IMR-90 (cell line): ENCODE measurements at regions not wholly inside any gene's neighbourhood (a gene's known extent, or its start where the extent isn't known, plus 50 kb on each side); places are given as distances from the start of the nearest gene placed in this dataset.

Experiments used
- ATAC-seq: fragments of 200-7000 bp; cut with Tn5 transposase; 2 replicates; pipeline ENCODE4 v1.9.1; 2020; ENCODE audit warnings: low read depth, mild to moderate bottlenecking, moderate library complexity
- BruUV-seq: library from RNA; stranded (reverse); fragments of 400-500 nt; replicated peaks from 2 replicates; lab custom pipeline; 2021; lab: Mats Ljungman, UMichigan
- CTCF ChIA-PET: fragments of 300-600 bp; formaldehyde crosslinking; extraction: SDS; loops from one replicate; lab custom pipeline; 2021; ENCODE audit warnings: antibody characterized with exemption; lab: Yijun Ruan, JAX
- POLR2A ChIA-PET: fragments of 300-600 bp; sonication (Branson Sonifier 250); formaldehyde crosslinking; loops from one replicate; lab custom pipeline; 2022; ENCODE audit warnings: antibody characterized with exemption; ENCODE audit not compliant: unreplicated experiment; lab: Charles Lee
- DNase-seq: peaks from one replicate; pipeline ENCODE4 v3.0.0; 2013
- H2AFZ ChIP-seq: replicated peaks from 2 replicates; pipeline ENCODE3; 2013; ENCODE audit warnings: low read length, mild to moderate bottlenecking; ENCODE audit not compliant: poor library complexity
- H2AK5ac ChIP-seq: 2 replicates; pipeline ENCODE4 v1.6.1; 2013; ENCODE audit warnings: low read depth, low read length, inconsistent platforms
- H2AK9ac ChIP-seq: replicated peaks from 2 replicates; pipeline ENCODE3; 2013; ENCODE audit warnings: mild to moderate bottlenecking, low read depth, low read length, moderate library complexity; ENCODE audit not compliant: poor library complexity
- H2BK120ac ChIP-seq: 2 replicates; pipeline ENCODE4 v1.6.1; 2013; ENCODE audit warnings: low read depth, low read length, inconsistent platforms
- H2BK15ac ChIP-seq: 3 replicates; pipeline ENCODE4 v1.6.1; 2013; ENCODE audit warnings: low read depth, low read length, inconsistent platforms
- H2BK20ac ChIP-seq: 2 replicates; pipeline ENCODE4 v1.6.1; 2013; ENCODE audit warnings: low read depth, mild to moderate bottlenecking, inconsistent platforms, low read length, moderate library complexity
- H2BK5ac ChIP-seq: 2 replicates; pipeline ENCODE4 v1.6.1; 2013; ENCODE audit warnings: mild to moderate bottlenecking, low read depth, low read length, inconsistent platforms; ENCODE audit not compliant: poor library complexity, severe bottlenecking
- H3K14ac ChIP-seq: replicated peaks from 2 replicates; pipeline ENCODE4 v1.6.1; 2013; ENCODE audit warnings: low read depth, low read length, inconsistent platforms
- H3K18ac ChIP-seq: 2 replicates; pipeline ENCODE4 v1.6.1; 2013; ENCODE audit warnings: low read depth, low read length, control low read depth
- H3K23ac ChIP-seq: 2 replicates; pipeline ENCODE4 v1.6.1; 2013; ENCODE audit warnings: low read depth, low read length, inconsistent platforms
- H3K27ac ChIP-seq: 2 replicates; pipeline ENCODE4 v1.5.1; 2013; ENCODE audit warnings: mild to moderate bottlenecking, control low read depth, low read length; ENCODE audit not compliant: insufficient read depth
- H3K27me3 ChIP-seq: 2 replicates; pipeline ENCODE4 v1.6.1; 2013; ENCODE audit warnings: low read length; ENCODE audit not compliant: control insufficient read depth, insufficient read depth
- H3K36me3 ChIP-seq: 2 replicates; pipeline ENCODE4 v1.6.1; 2013; ENCODE audit warnings: low read length, mixed read lengths; ENCODE audit not compliant: control insufficient read depth, insufficient read depth
- H3K4ac ChIP-seq: 2 replicates; pipeline ENCODE4 v1.6.1; 2013; ENCODE audit warnings: low read depth, low read length, inconsistent platforms
- H3K4me1 ChIP-seq: 2 replicates; pipeline ENCODE4 v1.6.1; 2013; ENCODE audit warnings: low read length, mixed read lengths; ENCODE audit not compliant: control insufficient read depth, insufficient read depth
- H3K4me2 ChIP-seq: 2 replicates; pipeline ENCODE4 v1.6.1; 2013; ENCODE audit warnings: low read depth, mild to moderate bottlenecking, control low read depth, low read length, moderate library complexity
- H3K4me3 ChIP-seq: 2 replicates; pipeline ENCODE4 v1.5.1; 2013; ENCODE audit warnings: low read depth, mild to moderate bottlenecking, control low read depth, low read length, moderate library complexity; ENCODE audit not compliant: insufficient read depth
- H3K56ac ChIP-seq: 2 replicates; pipeline ENCODE4 v1.6.1; 2013; ENCODE audit warnings: low read length, inconsistent platforms; ENCODE audit not compliant: insufficient read depth; ENCODE audit errors: extremely low read depth
- H3K79me1 ChIP-seq, 2 experiments: 2 replicates each; pipeline ENCODE4 v1.6.1; 2013; ENCODE audit warnings: low read length in 2 of 2, inconsistent platforms in 1 of 2, low read depth in 1 of 2
- H3K9ac ChIP-seq: 2 replicates; pipeline ENCODE4 v1.6.1; 2013; ENCODE audit warnings: low read depth, low read length, control low read depth
- H3K9me1 ChIP-seq: 2 replicates; pipeline ENCODE4 v1.6.1; 2013; ENCODE audit warnings: low read length, inconsistent platforms; ENCODE audit not compliant: insufficient read depth
- H3K9me3 ChIP-seq: 2 replicates; pipeline ENCODE4 v1.6.1; 2013; ENCODE audit warnings: low read length; ENCODE audit not compliant: control insufficient read depth, insufficient read depth
- H4K20me1 ChIP-seq: 2 replicates; pipeline ENCODE4 v1.6.1; 2013; ENCODE audit warnings: low read length, inconsistent platforms; ENCODE audit not compliant: insufficient read depth
- H4K5ac ChIP-seq: 2 replicates; pipeline ENCODE4 v1.6.1; 2013; ENCODE audit warnings: mild to moderate bottlenecking, low read depth, low read length, control low read depth
- H4K8ac ChIP-seq, 2 experiments: 2 replicates each; pipeline ENCODE4 v1.6.1; 2013; ENCODE audit warnings: low read depth in 2 of 2, low read length in 2 of 2, control low read depth in 1 of 2, inconsistent platforms in 1 of 2
- H4K91ac ChIP-seq: 2 replicates; pipeline ENCODE4 v1.6.1; 2013; ENCODE audit warnings: low read depth, low read length, inconsistent platforms; ENCODE audit not compliant: insufficient read depth
- BHLHE40 ChIP-seq: fragments of 150-350 bp; IDR thresholded peaks from 2 replicates; pipeline ENCODE4 v1.6.1; 2016; ENCODE audit warnings: mild to moderate bottlenecking, low read depth, low read length
- CEBPB ChIP-seq: IDR thresholded peaks from 2 replicates; pipeline ENCODE4 v1.6.1; 2012; ENCODE audit warnings: low read depth, low read length, improper control_type of control experiment
- CHD1 ChIP-seq: IDR thresholded peaks from 2 replicates; pipeline ENCODE4 v1.6.1; 2012; ENCODE audit warnings: low read depth, low read length, improper control_type of control experiment
- CTCF ChIP-seq: conservative IDR thresholded peaks from 2 replicates; pipeline ENCODE4 v1.5.1; 2012; ENCODE audit warnings: mild to moderate bottlenecking, low read depth, low read length, improper control_type of control experiment
- ELK1 ChIP-seq: fragments of 150-350 bp; IDR thresholded peaks from 2 replicates; pipeline ENCODE4 v1.6.1; 2016; ENCODE audit warnings: low read depth, mild to moderate bottlenecking, low read length, moderate library complexity, borderline replicate concordance
- FOS ChIP-seq: fragments of 150-350 bp; IDR thresholded peaks from 2 replicates; pipeline ENCODE4 v1.6.1; 2016; ENCODE audit warnings: low read depth, low read length
- MAFK ChIP-seq: IDR thresholded peaks from 2 replicates; pipeline ENCODE4 v1.6.1; 2012; ENCODE audit warnings: low read depth, low read length, improper control_type of control experiment
- MAZ ChIP-seq: IDR thresholded peaks from 2 replicates; pipeline ENCODE4 v1.6.1; 2012; ENCODE audit warnings: low read depth, mild to moderate bottlenecking, low read length, improper control_type of control experiment, moderate library complexity, borderline replicate concordance
- MXI1 ChIP-seq: IDR thresholded peaks from 2 replicates; pipeline ENCODE4 v1.6.1; 2012; ENCODE audit warnings: low read depth, mild to moderate bottlenecking, low read length, moderate library complexity, borderline replicate concordance
- NFE2L2 ChIP-seq: fragments of 150-350 bp; IDR thresholded peaks from 2 replicates; pipeline ENCODE4 v1.6.1; 2016; ENCODE audit warnings: low read depth, mild to moderate bottlenecking, low read length
- POLR2A ChIP-seq: IDR thresholded peaks from 2 replicates; pipeline ENCODE4 v1.6.1; 2012; ENCODE audit warnings: mild to moderate bottlenecking, low read depth, low read length
- RAD21 ChIP-seq: IDR thresholded peaks from 2 replicates; pipeline ENCODE4 v1.6.1; 2012; ENCODE audit warnings: low read length, improper control_type of control experiment
- RCOR1 ChIP-seq: IDR thresholded peaks from 2 replicates; pipeline ENCODE4 v1.6.1; 2012; ENCODE audit warnings: mild to moderate bottlenecking, low read length, improper control_type of control experiment; ENCODE audit not compliant: insufficient replicate concordance
- RFX5 ChIP-seq: IDR thresholded peaks from 2 replicates; pipeline ENCODE4 v1.8.0; 2012; ENCODE audit warnings: low read depth, mild to moderate bottlenecking, low read length, moderate library complexity
- SMC3 ChIP-seq: fragments of 150-350 bp; IDR thresholded peaks from 2 replicates; pipeline ENCODE4 v1.6.1; 2016; ENCODE audit warnings: low read depth, mild to moderate bottlenecking, antibody characterized with exemption, low read length, moderate library complexity
- WGBS, 2 experiments: methylation state at CpG; one replicate each; pipeline versions ENCODE4 v1.1.5 to v1.1.7; 2013; ENCODE audit warnings: missing lambda C conversion rate in 2 of 2; ENCODE audit not compliant: insufficient read length in 1 of 2; ENCODE audit errors: extremely low coverage in 2 of 2; 5-methylcytosine and 5-hydroxymethylcytosine counted together
- dilution Hi-C: fragments of 300-500 bp; cut with HindIII; formaldehyde crosslinking; loops from one replicate; pipeline ENCODE4 v1.14.3; 2018; ENCODE audit warnings: low sequenced_read_pairs; ENCODE audit not compliant: unreplicated experiment
- in situ Hi-C: fragments of 300-500 bp; cut with MboI; formaldehyde crosslinking; loops from 3 replicates; pipeline ENCODE4 v1.14.3; 2019; ENCODE audit warnings: low sequenced_read_pairs, inconsistent platforms, mixed read lengths
- intact Hi-C: fragments of 100-400 bp; cut with micrococcal nuclease; formaldehyde crosslinking; loops from 2 replicates; pipeline ENCODE4 v1.10.0; 2022
- TF ChIP-seq, protein P1 (sequence below): fragments of 150-350 bp; IDR thresholded peaks from 2 replicates; pipeline ENCODE4 v1.6.1; 2017; ENCODE audit warnings: mild to moderate bottlenecking, antibody characterized with exemption, low read length, low read depth

GRCh38 chr14:35925319-35925718, 99.2 kb downstream of the BRMS1L start:
- in situ Hi-C loops (no loop called here), dilution Hi-C loops (no loop called here), intact Hi-C loops (no loop called here)
- Histone ChIP-seq H3K27ac (no peak overlapping the region), H3K4me3 (no peak overlapping the region), H3K36me3 (no peaks in the 10 kb centered on the region), H2BK20ac (no peak overlapping the region), H3K56ac (no peak overlapping the region), H2AK5ac (no peak overlapping the region), H3K9ac (no peak overlapping the region), H2AFZ (no peak overlapping the region), H4K91ac (no peak overlapping the region), H2BK120ac (no peak overlapping the region), H3K18ac (no peak overlapping the region), H3K23ac (no peak overlapping the region), H3K9me1 (no peaks in the 10 kb centered on the region), H4K20me1 (no peaks in the 10 kb centered on the region), H3K9me3 (no peaks in the 10 kb centered on the region), H2AK9ac (no peak overlapping the region), H3K4me1 (no peaks in the 10 kb centered on the region), H4K5ac (no peak overlapping the region), H3K4ac (no peak overlapping the region), H2BK5ac (no peak overlapping the region), H3K14ac (no peak overlapping the region), H2BK15ac (no peak overlapping the region), H3K4me2 (no peak overlapping the region), H3K79me1 (no peaks in the 10 kb centered on the region), H4K8ac (no peak overlapping the region), H3K27me3 (0 out of 2 replicates have a peak, but pooled peaks cover 1% of the 10 kb centered on the region)
- POLR2A ChIA-PET = no interaction called here
- TF ChIP-seq RFX5 (no peak), CTCF (no peak), NFE2L2 (no peak), ELK1 (no peak), FOS (no peak), SMC3 (no peak), CEBPB (no peak), CHD1 (no peak), MAFK (no peak), MAZ (no peak), RAD21 (no peak), RCOR1 (no peak), BHLHE40 (no peak), POLR2A (no peak), MXI1 (no peak)
- TF ChIP-seq, protein P1, sequence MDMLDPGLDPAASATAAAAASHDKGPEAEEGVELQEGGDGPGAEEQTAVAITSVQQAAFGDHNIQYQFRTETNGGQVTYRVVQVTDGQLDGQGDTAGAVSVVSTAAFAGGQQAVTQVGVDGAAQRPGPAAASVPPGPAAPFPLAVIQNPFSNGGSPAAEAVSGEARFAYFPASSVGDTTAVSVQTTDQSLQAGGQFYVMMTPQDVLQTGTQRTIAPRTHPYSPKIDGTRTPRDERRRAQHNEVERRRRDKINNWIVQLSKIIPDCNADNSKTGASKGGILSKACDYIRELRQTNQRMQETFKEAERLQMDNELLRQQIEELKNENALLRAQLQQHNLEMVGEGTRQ = no peak
- no peak for DNase-seq
- BruUV-seq = no TSS peak
- no peak for ATAC-seq
- no CpG with 5 or more reads among the region's 3 CpGs for WGBS, 2 experiments
- CTCF ChIA-PET = no interaction called here
